ENCODE measurements at regions not wholly inside any gene's neighbourhood (a gene's known extent, or its start where the extent isn't known, plus 50 kb on each side); places are given as distances from the start of the nearest gene placed in this dataset.
"Not testable (repeated sequence)": the region's sequence is repeated elsewhere in the genome, so short reads cannot be mapped to it uniquely, and the experiment has no call there.

DNA sequence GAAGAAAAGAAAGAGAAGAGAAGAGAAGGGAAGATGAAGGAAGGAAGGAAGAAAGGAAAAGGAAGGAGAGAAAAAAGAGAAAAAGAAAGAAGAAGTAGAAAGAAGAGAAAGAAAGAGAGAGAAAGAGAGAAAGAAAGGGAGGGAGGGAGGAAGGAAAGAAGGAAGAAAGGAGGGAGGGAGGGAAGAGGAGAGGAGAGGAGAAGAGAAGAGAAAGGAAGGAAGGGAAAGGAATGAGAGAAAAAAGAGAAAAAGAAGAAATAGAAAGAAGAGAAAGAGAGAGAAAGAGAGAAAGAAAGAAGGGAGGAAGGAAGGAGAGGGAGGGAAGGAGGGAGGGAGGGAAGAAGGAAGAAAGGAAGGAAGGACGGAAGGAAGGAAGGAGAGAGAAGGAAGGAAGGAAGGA, 217.9 kb upstream of the POU1F1 start:
- H3K4me3 ChIP-seq (ENCODE audit: low read depth, low read length): no peak overlapping the region
- TF ChIP-seq, protein P1, sequence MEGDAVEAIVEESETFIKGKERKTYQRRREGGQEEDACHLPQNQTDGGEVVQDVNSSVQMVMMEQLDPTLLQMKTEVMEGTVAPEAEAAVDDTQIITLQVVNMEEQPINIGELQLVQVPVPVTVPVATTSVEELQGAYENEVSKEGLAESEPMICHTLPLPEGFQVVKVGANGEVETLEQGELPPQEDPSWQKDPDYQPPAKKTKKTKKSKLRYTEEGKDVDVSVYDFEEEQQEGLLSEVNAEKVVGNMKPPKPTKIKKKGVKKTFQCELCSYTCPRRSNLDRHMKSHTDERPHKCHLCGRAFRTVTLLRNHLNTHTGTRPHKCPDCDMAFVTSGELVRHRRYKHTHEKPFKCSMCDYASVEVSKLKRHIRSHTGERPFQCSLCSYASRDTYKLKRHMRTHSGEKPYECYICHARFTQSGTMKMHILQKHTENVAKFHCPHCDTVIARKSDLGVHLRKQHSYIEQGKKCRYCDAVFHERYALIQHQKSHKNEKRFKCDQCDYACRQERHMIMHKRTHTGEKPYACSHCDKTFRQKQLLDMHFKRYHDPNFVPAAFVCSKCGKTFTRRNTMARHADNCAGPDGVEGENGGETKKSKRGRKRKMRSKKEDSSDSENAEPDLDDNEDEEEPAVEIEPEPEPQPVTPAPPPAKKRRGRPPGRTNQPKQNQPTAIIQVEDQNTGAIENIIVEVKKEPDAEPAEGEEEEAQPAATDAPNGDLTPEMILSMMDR (conservative IDR thresholded peaks at IDR 0.05; ENCODE audit: low read depth, low read length): no peak
- no peak for DNase-seq (ENCODE audit: low read depth)

DNA sequence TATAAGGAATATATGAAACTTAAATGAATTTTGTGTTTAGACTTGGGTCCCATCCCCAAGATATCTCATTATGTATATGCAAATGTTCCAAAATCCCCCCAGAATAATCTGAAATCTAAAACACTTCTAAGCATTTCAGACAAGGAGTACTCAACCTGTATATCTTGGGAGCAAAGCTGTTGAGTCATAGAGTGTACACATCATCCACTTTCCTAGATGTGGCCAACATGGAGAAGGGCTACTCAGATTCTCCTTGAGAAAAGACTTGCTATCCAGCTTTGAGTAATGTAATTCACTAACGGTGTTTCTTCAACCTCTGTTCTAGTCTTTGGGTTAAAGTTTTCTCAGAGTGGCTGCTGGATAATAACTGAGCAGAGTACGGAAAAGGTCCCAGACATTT, 215.5 kb upstream of the POU1F1 start:
- TF ChIP-seq, protein P1 (conservative IDR thresholded peaks at IDR 0.05; ENCODE audit: low read depth, low read length): no peak
- no peak for DNase-seq (ENCODE audit: low read depth)
- H3K4me3 ChIP-seq (ENCODE audit: low read depth, low read length): no peak overlapping the region

DNA sequence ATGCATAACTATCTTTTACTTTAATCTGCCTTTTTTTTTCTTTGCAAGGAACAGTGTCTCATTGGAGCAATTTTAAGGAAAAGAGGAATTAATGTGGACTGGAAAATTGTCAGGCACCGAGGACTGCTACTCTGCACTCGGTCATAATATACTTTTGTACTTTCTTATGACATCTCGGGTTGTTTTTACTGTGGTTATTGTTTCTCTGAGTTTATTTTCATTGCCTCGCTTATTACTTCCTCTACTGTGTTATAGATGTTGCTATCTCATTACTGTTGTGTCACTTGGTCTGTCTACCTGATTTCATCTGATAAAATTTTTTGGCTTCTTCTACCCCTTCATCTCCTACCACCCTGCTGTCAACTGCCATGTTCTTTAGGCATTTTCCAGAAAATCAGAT, 213.5 kb upstream of the POU1F1 start:
- DNase-seq (ENCODE audit: low read depth): no peak
- no peak overlapping the region for H3K4me3 ChIP-seq (ENCODE audit: low read depth, low read length)
- TF ChIP-seq, protein P1 (conservative IDR thresholded peaks at IDR 0.05; ENCODE audit: low read depth, low read length): no peak

DNA sequence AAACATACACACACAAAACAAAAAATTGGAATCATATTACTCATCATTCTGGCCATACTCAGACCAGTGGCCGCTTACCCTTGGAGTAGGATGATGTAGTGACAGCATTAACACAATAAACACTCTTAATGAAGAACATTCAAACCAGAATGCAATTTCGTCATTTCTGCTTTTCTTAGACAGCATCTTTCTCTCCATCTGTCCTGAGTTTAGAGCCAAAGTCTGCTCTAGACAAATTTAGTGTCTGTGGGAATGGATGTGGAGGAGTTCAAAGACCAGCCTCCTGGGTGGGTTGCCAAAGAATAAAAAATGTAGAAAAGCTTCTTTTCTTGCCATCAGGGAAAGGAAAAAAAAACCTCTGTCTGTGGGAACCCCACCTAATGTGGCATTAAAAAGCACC, 212.4 kb upstream of the POU1F1 start:
- TF ChIP-seq, protein P1 (conservative IDR thresholded peaks at IDR 0.05; ENCODE audit: low read depth, low read length): no peak
- no peak for DNase-seq (ENCODE audit: low read depth)
- H3K4me3 ChIP-seq (ENCODE audit: low read depth, low read length): no peak overlapping the region

DNA sequence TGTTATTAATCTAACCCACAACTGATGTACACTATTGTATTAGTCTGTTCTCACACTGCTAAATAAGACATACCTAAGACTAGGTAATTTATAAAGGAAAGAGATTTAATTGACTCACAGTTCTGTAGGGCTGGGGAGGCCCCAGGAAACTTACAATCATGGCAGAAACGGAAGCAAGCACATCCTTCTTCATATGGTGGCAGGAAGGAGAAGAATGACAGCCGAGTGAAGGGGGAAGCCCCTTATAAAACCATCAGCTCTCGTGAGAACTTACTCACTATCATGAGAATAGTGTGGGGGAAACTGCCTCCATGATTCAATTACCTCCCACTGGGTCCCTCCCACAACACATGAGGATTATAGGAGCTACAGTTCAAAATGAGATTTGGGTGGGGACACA, 210.3 kb upstream of the POU1F1 start:
- H3K4me3 ChIP-seq (ENCODE audit: low read depth, low read length); DNase-seq (ENCODE audit: low read depth): not testable (repeated sequence)

DNA sequence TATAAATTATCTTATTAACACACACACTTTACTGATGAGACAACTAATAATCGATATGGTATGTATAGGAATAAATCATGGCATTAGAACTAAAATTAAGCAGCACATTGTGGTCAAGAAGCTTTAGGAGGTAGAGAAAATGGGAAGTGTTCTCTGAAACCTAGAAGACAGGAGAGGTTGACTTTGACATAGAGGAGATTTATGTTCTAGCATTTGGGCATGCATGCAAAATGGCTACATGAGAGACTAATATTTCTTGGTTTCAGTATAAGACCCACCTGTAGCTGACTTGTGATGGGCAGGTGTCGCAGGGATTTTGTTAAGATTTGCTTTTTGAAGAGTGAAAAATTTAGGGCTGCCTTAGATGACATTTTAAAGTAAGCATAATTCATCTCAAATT, 209.7 kb upstream of the POU1F1 start:
- TF ChIP-seq, protein P1 (conservative IDR thresholded peaks at IDR 0.05; ENCODE audit: low read depth, low read length): no peak
- no peak for DNase-seq (ENCODE audit: low read depth)
- no peak overlapping the region for H3K4me3 ChIP-seq (ENCODE audit: low read depth, low read length)

DNA sequence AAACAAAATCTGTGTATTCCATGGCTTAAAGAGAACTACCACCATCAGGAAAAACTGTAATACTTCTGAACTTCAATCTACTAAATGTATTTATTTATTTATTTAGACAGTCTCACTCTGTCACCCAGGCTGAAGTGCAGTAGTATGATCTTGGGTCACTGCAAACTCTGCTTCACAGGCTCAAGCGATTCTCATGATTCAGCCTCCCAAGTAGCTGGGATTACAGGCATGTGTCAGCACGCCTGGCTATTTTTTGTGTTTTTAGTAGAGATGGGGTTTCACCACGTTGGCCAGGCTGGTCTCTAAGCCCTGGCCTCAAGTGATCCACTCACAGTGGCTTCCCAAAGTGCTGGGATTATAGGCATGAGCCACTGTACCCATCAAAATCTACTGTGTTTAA, 202.3 kb upstream of the POU1F1 start:
- no peak overlapping the region for H3K4me3 ChIP-seq (ENCODE audit: low read depth, low read length)
- no peak for DNase-seq (ENCODE audit: low read depth)
- TF ChIP-seq, protein P1 (conservative IDR thresholded peaks at IDR 0.05; ENCODE audit: low read depth, low read length): no peak

DNA sequence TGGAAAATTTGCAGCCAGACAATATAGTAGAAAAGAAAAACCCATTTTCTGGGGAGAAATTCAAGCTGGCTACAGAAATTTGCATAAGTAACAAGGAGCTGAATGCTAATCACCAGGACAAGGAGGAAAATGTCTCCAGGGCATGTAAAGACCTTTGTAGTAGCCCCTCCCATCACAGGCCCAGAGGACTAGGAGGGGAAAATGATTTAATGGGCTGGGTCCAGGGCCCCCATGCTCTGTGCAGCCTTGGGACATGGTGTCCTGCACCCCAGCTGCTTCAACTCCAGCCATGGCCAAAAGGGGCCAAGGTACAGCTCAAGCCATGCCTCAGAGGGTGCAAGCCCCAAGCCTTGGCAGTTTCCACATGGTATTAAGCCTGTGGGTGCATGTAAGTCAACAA, 197.6 kb upstream of the POU1F1 start:
- TF ChIP-seq, protein P1 (conservative IDR thresholded peaks at IDR 0.05; ENCODE audit: low read depth, low read length): no peak
- no peak for DNase-seq (ENCODE audit: low read depth)
- no peak overlapping the region for H3K4me3 ChIP-seq (ENCODE audit: low read depth, low read length)

Measured in epithelial cell of proximal tubule (primary cell).